Liver (tissue), 8 donors: ENCODE measurements at regions not wholly inside any gene's neighbourhood (a gene's known extent, or its start where the extent isn't known, plus 50 kb on each side); places are given as distances from the start of the nearest gene placed in this dataset.

Experiments used
- DNase-seq: peaks from one replicate; pipeline ENCODE4 v3.0.0-alpha.2; 2017; ENCODE audit warnings: low spot score
- H3K27ac ChIP-seq, 2 donors: one replicate each; pipeline ENCODE4 v1.7.0; 2013; ENCODE audit warnings: inconsistent platforms in 2 of 2, low read length in 2 of 2, control low read depth in 1 of 2, low read depth in 1 of 2, mild to moderate bottlenecking in 1 of 2
- H3K27me3 ChIP-seq, 4 donors: one replicate each; pipeline versions ENCODE4 v1.6.1 to v1.7.0; 2013; ENCODE audit warnings: low read length in 3 of 4, inconsistent platforms in 1 of 4, mild to moderate bottlenecking in 1 of 4, moderate library complexity in 1 of 4; ENCODE audit not compliant: control insufficient read depth in 4 of 4, insufficient read depth in 4 of 4
- H3K36me3 ChIP-seq, 4 donors: one replicate each; pipeline versions ENCODE4 v1.6.1 to v1.7.0; 2013; ENCODE audit warnings: low read length in 3 of 4, mild to moderate bottlenecking in 3 of 4, low read depth in 1 of 4, moderate library complexity in 1 of 4; ENCODE audit not compliant: control insufficient read depth in 4 of 4, insufficient read depth in 3 of 4
- H3K4me1 ChIP-seq, 4 donors: one replicate each; pipeline versions ENCODE4 v1.6.1 to v1.7.0; 2013; ENCODE audit warnings: low read length in 3 of 4, mild to moderate bottlenecking in 3 of 4, moderate library complexity in 1 of 4; ENCODE audit not compliant: control insufficient read depth in 4 of 4, insufficient read depth in 4 of 4
- H3K4me3 ChIP-seq, 3 donors: one replicate each; pipeline versions ENCODE4 v1.6.1 to v1.7.0; 2013; ENCODE audit warnings: low read length in 3 of 3, control low read depth in 1 of 3, low read depth in 1 of 3, mild to moderate bottlenecking in 1 of 3
- H3K9ac ChIP-seq, 2 donors: one replicate each; pipeline ENCODE4 v1.7.0; 2013; ENCODE audit warnings: low read length in 2 of 2, mild to moderate bottlenecking in 2 of 2, moderate library complexity in 2 of 2, control low read depth in 1 of 2, low read depth in 1 of 2
- H3K9me3 ChIP-seq, 4 donors: one replicate each; pipeline versions ENCODE4 v1.6.1 to v1.7.0; 2013; ENCODE audit warnings: low read length in 3 of 4; ENCODE audit not compliant: control insufficient read depth in 4 of 4
- ATF3 ChIP-seq: IDR thresholded peaks from 2 replicates; pipeline ENCODE4 v1.6.1; 2016; ENCODE audit warnings: antibody characterized with exemption
- CTCF ChIP-seq: fragments of 150-350 bp; IDR thresholded peaks from 2 replicates; pipeline ENCODE4 v1.5.1; 2017; ENCODE audit warnings: improper control_type of control experiment, low read depth, low read length; ENCODE audit not compliant: missing input control
- EGR1 ChIP-seq, 2 donors: IDR thresholded peaks; 2 replicates each; pipeline ENCODE4 v1.6.1; 2016 to 2018; ENCODE audit warnings: antibody characterized with exemption in 2 of 2, low read depth in 2 of 2
- FOXA1 ChIP-seq: IDR thresholded peaks from 2 replicates; pipeline ENCODE4 v1.6.1; 2016; ENCODE audit warnings: antibody characterized with exemption
- FOXA2 ChIP-seq: IDR thresholded peaks from 2 replicates; pipeline ENCODE4 v1.6.1; 2016; ENCODE audit warnings: antibody characterized with exemption
- GABPA ChIP-seq, 2 donors: IDR thresholded peaks in 1 of 2; conservative IDR thresholded peaks in 1 of 2; 2 replicates each; pipeline ENCODE4 v1.6.1; 2016; ENCODE audit warnings: antibody characterized with exemption in 2 of 2, mild to moderate bottlenecking in 1 of 2, moderate library complexity in 1 of 2
- HNF4A ChIP-seq, 2 donors: conservative IDR thresholded peaks; 2 replicates each; pipeline ENCODE4 v1.6.1; 2016; ENCODE audit warnings: antibody characterized with exemption in 2 of 2, mild to moderate bottlenecking in 2 of 2
- HNF4G ChIP-seq: IDR thresholded peaks from 2 replicates; pipeline ENCODE4 v1.6.1; 2016; ENCODE audit warnings: antibody characterized with exemption
- JUND ChIP-seq, 2 donors: IDR thresholded peaks; 2 replicates each; pipeline ENCODE4 v1.6.1; 2016; ENCODE audit warnings: antibody characterized with exemption in 2 of 2
- MAX ChIP-seq: IDR thresholded peaks from 2 replicates; pipeline ENCODE4 v1.6.1; 2016; ENCODE audit warnings: antibody characterized with exemption
- NR2F2 ChIP-seq: IDR thresholded peaks from 2 replicates; pipeline ENCODE4 v1.6.1; 2016; ENCODE audit warnings: antibody characterized with exemption
- RAD21 ChIP-seq, 2 donors: IDR thresholded peaks; 2 replicates each; pipeline ENCODE4 v1.6.1; 2016; ENCODE audit warnings: antibody characterized with exemption in 2 of 2, mild to moderate bottlenecking in 2 of 2
- REST ChIP-seq: IDR thresholded peaks from 2 replicates; pipeline ENCODE4 v1.6.1; 2016; ENCODE audit warnings: antibody characterized with exemption, mild to moderate bottlenecking
- RXRA ChIP-seq, 2 donors: IDR thresholded peaks; 2 replicates each; pipeline ENCODE4 v1.6.1; 2017 to 2018; ENCODE audit warnings: antibody characterized with exemption in 2 of 2, mild to moderate bottlenecking in 1 of 2
- SP1 ChIP-seq: IDR thresholded peaks from 2 replicates; pipeline ENCODE4 v1.6.1; 2018; ENCODE audit warnings: antibody characterized with exemption, mild to moderate bottlenecking
- TAF1 ChIP-seq: conservative IDR thresholded peaks from 2 replicates; pipeline ENCODE4 v1.6.1; 2016; ENCODE audit warnings: antibody characterized with exemption, mild to moderate bottlenecking
- YY1 ChIP-seq: IDR thresholded peaks from 2 replicates; pipeline ENCODE4 v1.6.1; 2016; ENCODE audit warnings: antibody characterized with exemption, mild to moderate bottlenecking
- ZBTB33 ChIP-seq: IDR thresholded peaks from 2 replicates; pipeline ENCODE4 v1.6.1; 2016; ENCODE audit warnings: antibody characterized with exemption
- WGBS: extraction: QIAGEN DNeasy Blood & Tissue Kit; methylation state at CpG from one replicate; pipeline ENCODE4 v1.1.7; 2013; 5-methylcytosine and 5-hydroxymethylcytosine counted together
- donor health status: healthy.
- donor health status: healthy.
- donor health status: healthy.
- donor health status: healthy.
- donor health status: healthy.

GRCh38 chr3:17830788-17831187, 88.4 kb upstream of the TBC1D5 start:
- no peaks in the 10 kb centered on the region for H3K4me1 ChIP-seq
- no peaks in the 10 kb centered on the region for H3K36me3 ChIP-seq
- H3K4me3 ChIP-seq: no peak overlapping the region
- WGBS: 85% methylated on average over 1 of the region's 1 CpG
- no peaks in the 10 kb centered on the region for H3K27me3 ChIP-seq
- TF ChIP-seq ZBTB33 (no peak), GABPA (IDR thresholded peaks at IDR 0.05 in 1 of 2, conservative IDR thresholded peaks at IDR 0.05 in 1 of 2) (no peak), JUND (IDR thresholded peaks at IDR 0.05) (no peak), FOXA1 (no peak), RAD21 (IDR thresholded peaks at IDR 0.05) (no peak), FOXA2 (no peak), TAF1 (no peak), CTCF (no peak), MAX (no peak), HNF4G (no peak), SP1 (no peak), HNF4A (conservative IDR thresholded peaks at IDR 0.05) (no peak), NR2F2 (no peak), YY1 (no peak), RXRA (IDR thresholded peaks at IDR 0.05) (no peak), REST (no peak), EGR1 (IDR thresholded peaks at IDR 0.05; ENCODE audit: low read depth in 2 of 2) (no peak), ATF3 (no peak)
- no peak overlapping the region for H3K9ac ChIP-seq
- no peak overlapping the region for H3K27ac ChIP-seq
- DNase-seq: no peak
- H3K9me3 ChIP-seq: no peaks in the 10 kb centered on the region
